NCI-H2107 treated with DMSO at 0.1 percent for 48 hours (cell line): ENCODE measurements at regions not wholly inside any gene's neighbourhood (a gene's known extent, or its start where the extent isn't known, plus 50 kb on each side); places are given as distances from the start of the nearest gene placed in this dataset.

Experiments
- DNase-seq: peaks from one replicate; lab custom pipeline; 2025; ENCODE audit not compliant: unreplicated experiment; lab: John Stamatoyannopoulos, UW

GRCh38 chr16:50425044-50425443, 56.3 kb upstream of the BRD7 start:
- DNase-seq = no peak

- DNase-seq = no peak
Observed at GRCh38 chr16:50422926-50423325, 54.1 kb upstream of the BRD7 start.

- no peak for DNase-seq
Observed at GRCh38 chr16:50419116-50419515, 50.3 kb upstream of the BRD7 start.
